ENCODE measurements at regions not wholly inside any gene's neighbourhood (a gene's known extent, or its start where the extent isn't known, plus 50 kb on each side); places are given as distances from the start of the nearest gene placed in this dataset.

DNA sequence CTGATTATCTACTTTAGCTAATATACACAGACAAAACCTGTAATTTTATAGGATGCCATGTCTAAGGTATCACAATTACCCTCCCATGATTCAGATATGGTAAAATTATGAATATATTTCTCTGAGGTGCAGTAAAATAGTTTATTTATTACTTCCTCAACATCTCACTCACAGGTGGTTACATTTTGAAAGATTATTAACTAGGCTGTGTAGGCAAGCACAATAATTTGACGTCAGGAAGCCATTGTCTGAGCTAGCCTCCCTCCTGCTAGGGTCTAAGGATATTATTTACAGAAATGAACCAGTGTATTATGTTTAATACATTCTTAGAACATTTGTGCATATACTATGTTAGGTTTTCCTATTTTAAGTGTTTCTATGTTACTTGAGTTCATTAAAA lies 69.9 kb upstream of the ADGRL2 start:
- no peak for TF ChIP-seq EZH2 (IDR thresholded peaks at IDR 0.05; ENCODE audit: insufficient read depth, poor library complexity, severe bottlenecking)
- TF ChIP-seq EZH2phosphoT487 (IDR thresholded peaks at IDR 0.05; ENCODE audit: insufficient read depth, low read depth): no peak

All from GM23248 (cell line).